ENCODE measurements at regions not wholly inside any gene's neighbourhood (a gene's known extent, or its start where the extent isn't known, plus 50 kb on each side); places are given as distances from the start of the nearest gene placed in this dataset.

DNA sequence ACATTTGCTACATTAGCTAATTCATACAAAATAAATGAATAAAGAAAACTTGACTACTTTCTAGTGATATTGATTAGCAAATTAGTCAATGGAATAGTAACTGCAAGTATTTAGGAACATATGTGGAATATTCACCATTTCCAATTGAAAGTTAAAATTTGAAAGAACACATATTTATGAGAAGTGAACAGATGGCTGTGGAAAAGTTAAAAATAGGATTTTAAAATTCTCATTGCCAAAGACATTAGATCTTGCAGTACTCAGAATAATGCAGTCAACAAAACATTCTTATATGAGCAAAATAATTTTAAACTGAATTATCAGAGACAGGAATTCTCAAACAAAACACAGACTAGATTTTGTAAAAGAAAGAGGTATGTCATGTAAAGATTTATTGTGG is 613.9 kb upstream of the NOVA1 start:
- no peak for TF ChIP-seq ZBTB1 (tag by site-specific recombination; IDR thresholded peaks at IDR 0.05)
- no peak for TF ChIP-seq HOXC10 (CRISPR knock-in tag; IDR thresholded peaks at IDR 0.05)
- TF ChIP-seq, protein P1, sequence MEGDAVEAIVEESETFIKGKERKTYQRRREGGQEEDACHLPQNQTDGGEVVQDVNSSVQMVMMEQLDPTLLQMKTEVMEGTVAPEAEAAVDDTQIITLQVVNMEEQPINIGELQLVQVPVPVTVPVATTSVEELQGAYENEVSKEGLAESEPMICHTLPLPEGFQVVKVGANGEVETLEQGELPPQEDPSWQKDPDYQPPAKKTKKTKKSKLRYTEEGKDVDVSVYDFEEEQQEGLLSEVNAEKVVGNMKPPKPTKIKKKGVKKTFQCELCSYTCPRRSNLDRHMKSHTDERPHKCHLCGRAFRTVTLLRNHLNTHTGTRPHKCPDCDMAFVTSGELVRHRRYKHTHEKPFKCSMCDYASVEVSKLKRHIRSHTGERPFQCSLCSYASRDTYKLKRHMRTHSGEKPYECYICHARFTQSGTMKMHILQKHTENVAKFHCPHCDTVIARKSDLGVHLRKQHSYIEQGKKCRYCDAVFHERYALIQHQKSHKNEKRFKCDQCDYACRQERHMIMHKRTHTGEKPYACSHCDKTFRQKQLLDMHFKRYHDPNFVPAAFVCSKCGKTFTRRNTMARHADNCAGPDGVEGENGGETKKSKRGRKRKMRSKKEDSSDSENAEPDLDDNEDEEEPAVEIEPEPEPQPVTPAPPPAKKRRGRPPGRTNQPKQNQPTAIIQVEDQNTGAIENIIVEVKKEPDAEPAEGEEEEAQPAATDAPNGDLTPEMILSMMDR (tag by site-specific recombination; IDR thresholded peaks at IDR 0.05), result no peak

Measured in HEK293 (cell line).